Hematopoietic multipotent progenitor cell treated with erythropoietin and hydrocortisone succinate and interleukin-3 and kit ligand, for 8 days (in vitro differentiated cells): ENCODE measurements at regions not wholly inside any gene's neighbourhood (a gene's known extent, or its start where the extent isn't known, plus 50 kb on each side); places are given as distances from the start of the nearest gene placed in this dataset.
"Not testable (repeated sequence)": the region's sequence is repeated elsewhere in the genome, so short reads cannot be mapped to it uniquely, and the experiment has no call there.

Experiments
- DNase-seq: peaks from one replicate; pipeline ENCODE4 v3.0.0-alpha.2; 2015

GRCh38 chr13:26883613-26884257 lies 123.1 kb upstream of the GPR12 start:
- DNase-seq = no peak

GRCh38 chr13:26882731-26883130 lies 122.1 kb upstream of the GPR12 start:
- no peak for DNase-seq

GRCh38 chr13:26881154-26881553 lies 120.6 kb upstream of the GPR12 start:
- no peak for DNase-seq

GRCh38 chr13:26880735-26881134 lies 120.1 kb upstream of the GPR12 start:
- no peak for DNase-seq

- no peak for DNase-seq
Measured at GRCh38 chr13:26878438-26878837, 117.9 kb upstream of the GPR12 start.

GRCh38 chr13:26873386-26873698 lies 112.8 kb upstream of the GPR12 start:
- DNase-seq = no peak

- DNase-seq = peak; percentile 67
Measured at GRCh38 chr13:26872525-26873385, 112.2 kb upstream of the GPR12 start.

GRCh38 chr13:26867451-26868091 lies 107.0 kb upstream of the GPR12 start:
- peak; percentile 36 for DNase-seq

GRCh38 chr13:26864576-26864975 lies 104.0 kb upstream of the GPR12 start:
- no peak for DNase-seq

- DNase-seq = no peak
Measured at GRCh38 chr13:26861941-26862340, 101.4 kb upstream of the GPR12 start.

GRCh38 chr13:26855921-26856320 lies 95.3 kb upstream of the GPR12 start:
- no peak for DNase-seq

GRCh38 chr13:26855071-26855470 lies 94.5 kb upstream of the GPR12 start:
- DNase-seq = no peak

- no peak for DNase-seq
Measured at GRCh38 chr13:26853323-26853722, 92.7 kb upstream of the GPR12 start.

- no peak for DNase-seq
Measured at GRCh38 chr13:26847281-26847680, 86.7 kb upstream of the GPR12 start.

GRCh38 chr13:26845063-26845462 lies 84.5 kb upstream of the GPR12 start:
- not testable (repeated sequence) for DNase-seq

- DNase-seq = no peak
Measured at GRCh38 chr13:26839682-26840081, 79.1 kb upstream of the GPR12 start.

- DNase-seq = no peak
Measured at GRCh38 chr13:26838821-26839220, 78.2 kb upstream of the GPR12 start.

- DNase-seq = no peak
Measured at GRCh38 chr13:26837997-26838396, 77.4 kb upstream of the GPR12 start.

- DNase-seq = no peak
Measured at GRCh38 chr13:26837102-26837501, 76.5 kb upstream of the GPR12 start.

- no peak for DNase-seq
Measured at GRCh38 chr13:26836626-26837025, 76.0 kb upstream of the GPR12 start.

- DNase-seq = no peak
Measured at GRCh38 chr13:26834646-26835045, 74.1 kb upstream of the GPR12 start.

GRCh38 chr13:26831336-26831908 lies 70.8 kb upstream of the GPR12 start:
- no peak for DNase-seq

- no peak for DNase-seq
Measured at GRCh38 chr13:26829716-26830115, 69.1 kb upstream of the GPR12 start.

- no peak for DNase-seq
Measured at GRCh38 chr13:26824581-26824980, 64.0 kb upstream of the GPR12 start.
